ENCODE measurements at regions not wholly inside any gene's neighbourhood (a gene's known extent, or its start where the extent isn't known, plus 50 kb on each side); places are given as distances from the start of the nearest gene placed in this dataset.

GRCh38 chr5:143492783-143493182 is 89.3 kb upstream of the NR3C1 start:
- Histone ChIP-seq H3K4me1 (ENCODE audit: control insufficient read depth in 1 of 2, insufficient read depth in 2 of 2, low read length in 2 of 2) (peaks cover 0 to 2% of the 10 kb centered on the region in 2 donors), H3K27ac (ENCODE audit: low read depth in 1 of 2, low read length in 2 of 2) (no peak overlapping the region), H3K9me3 (ENCODE audit: control insufficient read depth, low read length) (no peaks in the 10 kb centered on the region), H3K36me3 (ENCODE audit: control insufficient read depth in 1 of 2, insufficient read depth in 2 of 2, low read length in 1 of 2) (no peaks in the 10 kb centered on the region), H3K27me3 (ENCODE audit: control insufficient read depth in 1 of 2, insufficient read depth in 2 of 2, low read length in 1 of 2) (no peaks in the 10 kb centered on the region), H3K4me3 (ENCODE audit: low read length in 2 of 2) (no peak overlapping the region)
- intact Hi-C loops (cut with DNase I) = no loop called here
- ATAC-seq (ENCODE audit: low FRiP score) = no peak
- no peak for DNase-seq

DNA sequence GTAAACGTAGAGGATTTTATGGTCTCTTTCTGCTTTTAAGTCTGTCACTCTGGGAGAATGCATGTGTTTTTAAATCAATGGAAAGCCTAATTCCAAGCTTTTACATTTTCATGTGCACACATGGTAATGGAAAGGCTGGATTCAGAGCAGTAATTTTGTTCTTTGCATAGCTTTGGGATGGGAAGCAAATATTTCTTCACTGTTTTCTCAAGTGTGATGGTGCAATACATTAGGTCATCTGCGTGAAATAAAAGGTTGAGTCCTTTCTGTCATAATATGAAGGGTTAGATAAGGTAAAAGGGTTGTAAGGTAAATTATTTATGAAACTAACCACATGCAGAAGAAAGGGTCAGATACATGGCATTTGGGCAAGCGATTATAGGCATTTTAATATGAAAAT is 88.2 kb upstream of the NR3C1 start:
- Histone ChIP-seq H3K36me3 (ENCODE audit: control insufficient read depth in 1 of 2, insufficient read depth in 2 of 2, low read length in 1 of 2) (no peaks in the 10 kb centered on the region), H3K9me3 (ENCODE audit: control insufficient read depth, low read length) (no peaks in the 10 kb centered on the region), H3K27ac (ENCODE audit: low read depth in 1 of 2, low read length in 2 of 2) (no peak overlapping the region), H3K4me3 (ENCODE audit: low read length in 2 of 2) (no peak overlapping the region), H3K27me3 (ENCODE audit: control insufficient read depth in 1 of 2, insufficient read depth in 2 of 2, low read length in 1 of 2) (no peaks in the 10 kb centered on the region), H3K4me1 (ENCODE audit: control insufficient read depth in 1 of 2, insufficient read depth in 2 of 2, low read length in 2 of 2) (peaks cover 0 to 2% of the 10 kb centered on the region in 2 donors)
- intact Hi-C loops (cut with DNase I) = no loop called here
- WGBS, 2 donors = 96% methylated on average over 3 of the region's 3 CpGs
- ATAC-seq (ENCODE audit: low FRiP score) (no peak), DNase-seq (no peak)

- no peak for ATAC-seq (ENCODE audit: low FRiP score)
Observed at GRCh38 chr5:143488381-143488780, 84.9 kb upstream of the NR3C1 start.

DNA sequence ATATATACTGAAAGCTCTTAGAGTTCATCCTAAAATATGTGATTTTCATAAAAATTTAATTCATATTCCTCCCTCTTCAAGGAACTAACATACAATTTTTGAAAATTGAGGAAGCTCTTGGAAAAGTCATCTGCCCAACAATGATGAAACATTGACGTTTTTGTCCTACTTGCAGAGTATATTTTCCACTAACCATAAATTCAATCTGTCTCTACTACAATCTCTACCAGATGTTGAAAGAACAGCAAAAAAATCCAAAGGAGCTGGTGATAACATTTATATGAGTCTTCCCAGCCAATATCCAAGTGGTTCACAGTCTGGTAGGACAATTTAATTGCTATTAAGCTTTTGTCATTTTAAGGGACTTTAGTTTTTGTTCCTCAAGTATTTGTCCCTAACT is 81.1 kb upstream of the NR3C1 start:
- H3K36me3 ChIP-seq (ENCODE audit: control insufficient read depth in 1 of 2, insufficient read depth in 2 of 2, low read length in 1 of 2) = no peaks in the 10 kb centered on the region
- H3K4me3 ChIP-seq (ENCODE audit: low read length in 2 of 2) = no peak overlapping the region
- no peaks in the 10 kb centered on the region for H3K4me1 ChIP-seq (ENCODE audit: control insufficient read depth in 1 of 2, insufficient read depth in 2 of 2, low read length in 2 of 2)
- H3K9me3 ChIP-seq (ENCODE audit: control insufficient read depth, low read length) = no peaks in the 10 kb centered on the region
- 57 to 73% methylated on average over 1 of the region's 1 CpG for WGBS, 2 donors
- no peaks in the 10 kb centered on the region for H3K27me3 ChIP-seq (ENCODE audit: control insufficient read depth in 1 of 2, insufficient read depth in 2 of 2, low read length in 1 of 2)
- ATAC-seq (ENCODE audit: low FRiP score) (no peak), DNase-seq (no peak)
- intact Hi-C loops (cut with DNase I) = no loop called here
- no peak overlapping the region for H3K27ac ChIP-seq (ENCODE audit: low read depth in 1 of 2, low read length in 2 of 2)

More at GRCh38 chr5:143488381-143488780, 84.9 kb upstream of the NR3C1 start:
- Histone ChIP-seq H3K9me3 (ENCODE audit: control insufficient read depth, low read length) (no peaks in the 10 kb centered on the region), H3K27me3 (ENCODE audit: control insufficient read depth in 1 of 2, insufficient read depth in 2 of 2, low read length in 1 of 2) (no peaks in the 10 kb centered on the region), H3K27ac (ENCODE audit: low read depth in 1 of 2, low read length in 2 of 2) (no peak overlapping the region), H3K4me1 (ENCODE audit: control insufficient read depth in 1 of 2, insufficient read depth in 2 of 2, low read length in 2 of 2) (no peaks in the 10 kb centered on the region), H3K4me3 (ENCODE audit: low read length in 2 of 2) (no peak overlapping the region), H3K36me3 (ENCODE audit: control insufficient read depth in 1 of 2, insufficient read depth in 2 of 2, low read length in 1 of 2) (no peaks in the 10 kb centered on the region)
- intact Hi-C loops (cut with DNase I) = no loop called here
- WGBS, 2 donors = 76 to 80% methylated on average over 3 of the region's 3 CpGs
- DNase-seq = no peak

GRCh38 chr5:143481697-143482531 is 78.4 kb upstream of the NR3C1 start:
- ATAC-seq (ENCODE audit: low FRiP score) = no peak
- intact Hi-C loops (cut with DNase I) = no loop called here

DNA sequence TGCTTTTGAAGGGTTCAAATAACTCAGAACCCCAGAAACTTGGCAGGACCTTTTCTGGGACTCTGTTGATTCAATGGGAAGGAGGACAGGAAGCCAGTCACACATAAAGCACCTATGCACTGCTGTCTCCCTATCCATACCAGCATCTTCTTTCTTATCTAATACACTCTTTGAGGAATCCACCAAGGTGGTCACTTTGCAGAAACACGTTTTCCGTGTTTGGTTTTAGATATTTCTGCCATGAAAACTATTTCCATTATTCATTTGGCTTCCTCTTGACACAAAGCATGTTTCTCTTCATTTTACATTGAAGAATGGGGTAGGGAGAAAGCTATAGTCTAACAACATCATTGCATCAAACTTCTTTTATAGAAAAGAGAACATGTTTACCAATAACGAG is 76.5 kb upstream of the NR3C1 start:
- Histone ChIP-seq H3K9me3 (ENCODE audit: control insufficient read depth, low read length) (no peaks in the 10 kb centered on the region), H3K27ac (ENCODE audit: low read depth in 1 of 2, low read length in 2 of 2) (no peak overlapping the region), H3K27me3 (ENCODE audit: control insufficient read depth in 1 of 2, insufficient read depth in 2 of 2, low read length in 1 of 2) (no peaks in the 10 kb centered on the region), H3K4me1 (ENCODE audit: control insufficient read depth in 1 of 2, insufficient read depth in 2 of 2, low read length in 2 of 2) (peaks cover 0 to 2% of the 10 kb centered on the region in 2 donors), H3K36me3 (ENCODE audit: control insufficient read depth in 1 of 2, insufficient read depth in 2 of 2, low read length in 1 of 2) (no peaks in the 10 kb centered on the region), H3K4me3 (ENCODE audit: low read length in 2 of 2) (no peak overlapping the region)
- intact Hi-C loops (cut with DNase I) = no loop called here
- no peak for ATAC-seq (ENCODE audit: low FRiP score)
- 70 to 85% methylated on average over 3 of the region's 3 CpGs for WGBS, 2 donors
- no peak for DNase-seq

More at GRCh38 chr5:143481697-143482531, 78.4 kb upstream of the NR3C1 start:
- Histone ChIP-seq H3K27me3 (ENCODE audit: control insufficient read depth in 1 of 2, insufficient read depth in 2 of 2, low read length in 1 of 2) (no peaks in the 10 kb centered on the region), H3K4me1 (ENCODE audit: control insufficient read depth in 1 of 2, insufficient read depth in 2 of 2, low read length in 2 of 2) (no peaks in the 10 kb centered on the region), H3K36me3 (ENCODE audit: control insufficient read depth in 1 of 2, insufficient read depth in 2 of 2, low read length in 1 of 2) (no peaks in the 10 kb centered on the region), H3K9me3 (ENCODE audit: control insufficient read depth, low read length) (no peaks in the 10 kb centered on the region), H3K4me3 (ENCODE audit: low read length in 2 of 2) (no peak overlapping the region), H3K27ac (ENCODE audit: low read depth in 1 of 2, low read length in 2 of 2) (no peak overlapping the region)
- 85 to 90% methylated on average over 4 of the region's 4 CpGs for WGBS, 2 donors
- DNase-seq = no peak

GRCh38 chr5:143479394-143479793 is 75.9 kb upstream of the NR3C1 start:
- 91 to 97% methylated on average over 1 of the region's 1 CpG for WGBS, 2 donors
- H3K27me3 ChIP-seq (ENCODE audit: control insufficient read depth in 1 of 2, insufficient read depth in 2 of 2, low read length in 1 of 2) = no peaks in the 10 kb centered on the region
- H3K4me3 ChIP-seq (ENCODE audit: low read length in 2 of 2) = no peak overlapping the region

GRCh38 chr5:143476601-143477211 is 73.2 kb upstream of the NR3C1 start:
- peaks cover 2 to 4% of the 10 kb centered on the region in 2 donors for H3K4me1 ChIP-seq (ENCODE audit: control insufficient read depth in 1 of 2, insufficient read depth in 2 of 2, low read length in 2 of 2)
- H3K36me3 ChIP-seq (ENCODE audit: control insufficient read depth in 1 of 2, insufficient read depth in 2 of 2, low read length in 1 of 2) = no peaks in the 10 kb centered on the region
- 91 to 92% methylated on average over 1 of the region's 1 CpG for WGBS, 2 donors
- H3K27ac ChIP-seq (ENCODE audit: low read depth in 1 of 2, low read length in 2 of 2) = no peak overlapping the region
- DNase-seq (no peak), ATAC-seq (ENCODE audit: low FRiP score) (no peak)
- H3K4me3 ChIP-seq (ENCODE audit: low read length in 2 of 2) = no peak overlapping the region
- no peaks in the 10 kb centered on the region for H3K9me3 ChIP-seq (ENCODE audit: control insufficient read depth, low read length)
- intact Hi-C loops (cut with DNase I) = no loop called here
- no peaks in the 10 kb centered on the region for H3K27me3 ChIP-seq (ENCODE audit: control insufficient read depth in 1 of 2, insufficient read depth in 2 of 2, low read length in 1 of 2)

More at GRCh38 chr5:143479394-143479793, 75.9 kb upstream of the NR3C1 start:
- Histone ChIP-seq H3K27ac (ENCODE audit: low read depth in 1 of 2, low read length in 2 of 2) (no peak overlapping the region), H3K36me3 (ENCODE audit: control insufficient read depth in 1 of 2, insufficient read depth in 2 of 2, low read length in 1 of 2) (no peaks in the 10 kb centered on the region), H3K4me1 (ENCODE audit: control insufficient read depth in 1 of 2, insufficient read depth in 2 of 2, low read length in 2 of 2) (peaks cover 0 to 2% of the 10 kb centered on the region in 2 donors), H3K9me3 (ENCODE audit: control insufficient read depth, low read length) (no peaks in the 10 kb centered on the region)
- intact Hi-C loops (cut with DNase I) = no loop called here
- DNase-seq (no peak), ATAC-seq (ENCODE audit: low FRiP score) (no peak)

DNA sequence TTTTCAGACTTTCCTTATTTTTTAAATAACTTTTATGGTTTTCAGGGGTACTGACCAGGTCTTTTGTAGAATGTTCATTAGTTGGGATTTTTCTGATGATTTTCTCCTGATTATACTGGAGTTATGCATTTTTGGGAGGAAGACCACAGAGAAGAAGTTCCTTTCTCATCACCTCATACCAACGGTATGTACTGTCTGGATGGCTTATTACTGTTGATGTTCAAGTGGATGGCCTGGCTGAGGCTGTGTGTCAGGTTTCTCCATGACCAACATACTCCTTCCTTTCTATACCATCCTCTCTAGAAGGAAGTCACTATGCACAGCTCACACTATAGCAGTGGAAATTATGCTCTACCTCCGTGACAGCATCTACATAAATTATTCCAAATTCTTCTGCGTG is 71.1 kb upstream of the NR3C1 start:
- H3K27ac ChIP-seq (ENCODE audit: low read depth in 1 of 2, low read length in 2 of 2) = no peak overlapping the region
- ATAC-seq (ENCODE audit: low FRiP score) = no peak
- intact Hi-C loops (cut with DNase I) = no loop called here

More for the DNA sequence above, 71.1 kb upstream of the NR3C1 start:
- Histone ChIP-seq H3K36me3 (ENCODE audit: control insufficient read depth in 1 of 2, insufficient read depth in 2 of 2, low read length in 1 of 2) (no peaks in the 10 kb centered on the region), H3K4me3 (ENCODE audit: low read length in 2 of 2) (no peak overlapping the region), H3K4me1 (ENCODE audit: control insufficient read depth in 1 of 2, insufficient read depth in 2 of 2, low read length in 2 of 2) (peaks cover 2 to 4% of the 10 kb centered on the region in 2 donors), H3K9me3 (ENCODE audit: control insufficient read depth, low read length) (no peaks in the 10 kb centered on the region), H3K27me3 (ENCODE audit: control insufficient read depth in 1 of 2, insufficient read depth in 2 of 2, low read length in 1 of 2) (no peaks in the 10 kb centered on the region)
- DNase-seq = no peak
- 71 to 78% methylated on average over 3 of the region's 3 CpGs for WGBS, 2 donors

Data from aorta (tissue), 5 donors.